HS-27A (cell line): ENCODE measurements at regions not wholly inside any gene's neighbourhood (a gene's known extent, or its start where the extent isn't known, plus 50 kb on each side); places are given as distances from the start of the nearest gene placed in this dataset.
"Not testable (repeated sequence)": the region's sequence is repeated elsewhere in the genome, so short reads cannot be mapped to it uniquely, and the experiment has no call there.

Experiments
- DNase-seq: peaks from one replicate; pipeline ENCODE4 v3.0.0-alpha.2; 2012; ENCODE audit warnings: low read depth, missing footprints

- no peak for DNase-seq
These were observed 131.9 kb upstream of the DDHD1 start for GRCh38 chr14:53285064-53285463.

GRCh38 chr14:53278602-53279506, 125.7 kb upstream of the DDHD1 start:
- no peak for DNase-seq

GRCh38 chr14:53273671-53274072, 120.5 kb upstream of the DDHD1 start:
- DNase-seq = no peak

- no peak for DNase-seq
These were observed 111.9 kb upstream of the DDHD1 start for GRCh38 chr14:53265025-53265424.

- no peak for DNase-seq
These were observed 107.8 kb upstream of the DDHD1 start for GRCh38 chr14:53260928-53261327.

- no peak for DNase-seq
These were observed 107.2 kb upstream of the DDHD1 start for GRCh38 chr14:53260286-53260685.

- DNase-seq = no peak
These were observed 99.0 kb upstream of the DDHD1 start for GRCh38 chr14:53252141-53252540.

- no peak for DNase-seq
These were observed 95.9 kb upstream of the DDHD1 start for GRCh38 chr14:53249059-53249458.

- no peak for DNase-seq
These were observed 94.7 kb upstream of the DDHD1 start for GRCh38 chr14:53247596-53248370.

- not testable (repeated sequence) for DNase-seq
These were observed 89.8 kb upstream of the DDHD1 start for GRCh38 chr14:53242898-53243297.

- no peak for DNase-seq
These were observed 84.4 kb upstream of the DDHD1 start for GRCh38 chr14:53237488-53237887.

- no peak for DNase-seq
These were observed 83.6 kb upstream of the DDHD1 start for GRCh38 chr14:53236708-53237107.

GRCh38 chr14:53231171-53231570, 78.0 kb upstream of the DDHD1 start:
- no peak for DNase-seq

GRCh38 chr14:53228966-53229365, 75.8 kb upstream of the DDHD1 start:
- DNase-seq = no peak

- DNase-seq = no peak
These were observed 74.1 kb upstream of the DDHD1 start for GRCh38 chr14:53227154-53227718.

- DNase-seq = no peak
These were observed 73.4 kb upstream of the DDHD1 start for GRCh38 chr14:53226553-53226952.

GRCh38 chr14:53220914-53221313, 67.8 kb upstream of the DDHD1 start:
- no peak for DNase-seq

GRCh38 chr14:53218161-53218560, 65.0 kb upstream of the DDHD1 start:
- no peak for DNase-seq

- DNase-seq = no peak
These were observed 64.3 kb upstream of the DDHD1 start for GRCh38 chr14:53217316-53217994.

- not testable (repeated sequence) for DNase-seq
These were observed 63.8 kb upstream of the DDHD1 start for GRCh38 chr14:53216955-53217315.

GRCh38 chr14:53216478-53216877, 63.4 kb upstream of the DDHD1 start:
- DNase-seq = not testable (repeated sequence)

- DNase-seq = no peak
These were observed 62.0 kb upstream of the DDHD1 start for GRCh38 chr14:53215101-53215500.
